ENCODE measurements at regions not wholly inside any gene's neighbourhood (a gene's known extent, or its start where the extent isn't known, plus 50 kb on each side); places are given as distances from the start of the nearest gene placed in this dataset.
"Not testable (repeated sequence)": the region's sequence is repeated elsewhere in the genome, so short reads cannot be mapped to it uniquely, and the experiment has no call there.

- Mint-ChIP-seq H3K36me3 (ENCODE audit: low read depth) (no peaks in the 10 kb centered on the region), H3K4me1 (ENCODE audit: low read depth) (no peaks in the 10 kb centered on the region), H3K27ac (no peak overlapping the region), H3K9me3 (no peaks in the 10 kb centered on the region), H3K27me3 (ENCODE audit: insufficient read depth) (no peaks in the 10 kb centered on the region), H3K4me3 (no peak overlapping the region)
- DNase-seq (ENCODE audit: low spot score), result no peak
- intact Hi-C loops (cut with micrococcal nuclease), result no loop called here
Observed at GRCh38 chr2:187058198-187058597, 209.2 kb upstream of the ZSWIM2 start.

- no peaks in the 10 kb centered on the region for H3K4me1 Mint-ChIP-seq (ENCODE audit: low read depth)
- no peaks in the 10 kb centered on the region for H3K9me3 Mint-ChIP-seq
- no peak overlapping the region for H3K4me3 Mint-ChIP-seq
- H3K27me3 Mint-ChIP-seq (ENCODE audit: insufficient read depth), result no peaks in the 10 kb centered on the region
- DNase-seq (ENCODE audit: low spot score), result no peak
- intact Hi-C loops (cut with micrococcal nuclease), result no loop called here
- H3K27ac Mint-ChIP-seq, result no peak overlapping the region
- H3K36me3 Mint-ChIP-seq (ENCODE audit: low read depth), result no peaks in the 10 kb centered on the region
Observed at GRCh38 chr2:187057466-187057865, 208.5 kb upstream of the ZSWIM2 start.

- Mint-ChIP-seq H3K4me3 (no peak overlapping the region), H3K9me3 (no peaks in the 10 kb centered on the region), H3K27me3 (ENCODE audit: insufficient read depth) (no peaks in the 10 kb centered on the region), H3K27ac (no peak overlapping the region), H3K4me1 (ENCODE audit: low read depth) (no peaks in the 10 kb centered on the region), H3K36me3 (ENCODE audit: low read depth) (no peaks in the 10 kb centered on the region)
- intact Hi-C loops (cut with micrococcal nuclease), result no loop called here
- no peak for DNase-seq (ENCODE audit: low spot score)
Observed at GRCh38 chr2:187056416-187057334, 207.7 kb upstream of the ZSWIM2 start.

GRCh38 chr2:187055463-187055862 lies 206.5 kb upstream of the ZSWIM2 start:
- no peaks in the 10 kb centered on the region for H3K4me1 Mint-ChIP-seq (ENCODE audit: low read depth)
- no peaks in the 10 kb centered on the region for H3K36me3 Mint-ChIP-seq (ENCODE audit: low read depth)
- H3K4me3 Mint-ChIP-seq, result no peak overlapping the region
- DNase-seq (ENCODE audit: low spot score), result no peak
- no peaks in the 10 kb centered on the region for H3K27me3 Mint-ChIP-seq (ENCODE audit: insufficient read depth)
- intact Hi-C loops (cut with micrococcal nuclease), result no loop called here
- H3K9me3 Mint-ChIP-seq, result peaks cover 4% of the 10 kb centered on the region
- H3K27ac Mint-ChIP-seq, result no peak overlapping the region

- Mint-ChIP-seq H3K27ac (no peak overlapping the region), H3K9me3 (peaks cover 4% of the 10 kb centered on the region), H3K36me3 (ENCODE audit: low read depth) (no peaks in the 10 kb centered on the region), H3K27me3 (ENCODE audit: insufficient read depth) (no peaks in the 10 kb centered on the region), H3K4me3 (no peak overlapping the region), H3K4me1 (ENCODE audit: low read depth) (no peaks in the 10 kb centered on the region)
- no peak for DNase-seq (ENCODE audit: low spot score)
- intact Hi-C loops (cut with micrococcal nuclease), result no loop called here
Observed at GRCh38 chr2:187054501-187055319, 205.7 kb upstream of the ZSWIM2 start.

- Mint-ChIP-seq H3K27ac (no peak overlapping the region), H3K4me3 (no peak overlapping the region), H3K27me3 (ENCODE audit: insufficient read depth) (no peaks in the 10 kb centered on the region), H3K4me1 (ENCODE audit: low read depth) (no peaks in the 10 kb centered on the region), H3K9me3 (peaks cover 4% of the 10 kb centered on the region), H3K36me3 (ENCODE audit: low read depth) (no peaks in the 10 kb centered on the region)
- intact Hi-C loops (cut with micrococcal nuclease), result no loop called here
- no peak for DNase-seq (ENCODE audit: low spot score)
Observed at GRCh38 chr2:187051350-187051749, 202.4 kb upstream of the ZSWIM2 start.

GRCh38 chr2:187050409-187050998 lies 201.5 kb upstream of the ZSWIM2 start:
- H3K9me3 Mint-ChIP-seq, result peaks cover 4% of the 10 kb centered on the region

GRCh38 chr2:187037310-187037709 lies 188.3 kb upstream of the ZSWIM2 start:
- intact Hi-C loops (cut with micrococcal nuclease), result no loop called here
- H3K27me3 Mint-ChIP-seq (ENCODE audit: insufficient read depth), result no peaks in the 10 kb centered on the region
- H3K4me1 Mint-ChIP-seq (ENCODE audit: low read depth), result no peaks in the 10 kb centered on the region
- no peak for DNase-seq (ENCODE audit: low spot score)
- no peak overlapping the region for H3K4me3 Mint-ChIP-seq
- H3K36me3 Mint-ChIP-seq (ENCODE audit: low read depth), result no peaks in the 10 kb centered on the region
- H3K27ac Mint-ChIP-seq, result no peak overlapping the region
- no peaks in the 10 kb centered on the region for H3K9me3 Mint-ChIP-seq

More at GRCh38 chr2:187050409-187050998, 201.5 kb upstream of the ZSWIM2 start:
- no peaks in the 10 kb centered on the region for H3K4me1 Mint-ChIP-seq (ENCODE audit: low read depth)
- no peak for DNase-seq (ENCODE audit: low spot score)
- no peak overlapping the region for H3K4me3 Mint-ChIP-seq
- no peaks in the 10 kb centered on the region for H3K27me3 Mint-ChIP-seq (ENCODE audit: insufficient read depth)
- no peaks in the 10 kb centered on the region for H3K36me3 Mint-ChIP-seq (ENCODE audit: low read depth)
- no peak overlapping the region for H3K27ac Mint-ChIP-seq
- intact Hi-C loops (cut with micrococcal nuclease), result no loop called here

GRCh38 chr2:187034434-187034833 lies 185.5 kb upstream of the ZSWIM2 start:
- intact Hi-C loops (cut with micrococcal nuclease), result no loop called here
- Mint-ChIP-seq H3K27ac (no peak overlapping the region), H3K4me1 (ENCODE audit: low read depth) (no peaks in the 10 kb centered on the region), H3K27me3 (ENCODE audit: insufficient read depth) (no peaks in the 10 kb centered on the region), H3K36me3 (ENCODE audit: low read depth) (no peaks in the 10 kb centered on the region), H3K9me3 (no peaks in the 10 kb centered on the region), H3K4me3 (no peak overlapping the region)
- no peak for DNase-seq (ENCODE audit: low spot score)

- no peak overlapping the region for H3K27ac Mint-ChIP-seq
- DNase-seq (ENCODE audit: low spot score), result no peak
- no peak overlapping the region for H3K4me3 Mint-ChIP-seq
- H3K9me3 Mint-ChIP-seq, result peaks cover 4% of the 10 kb centered on the region
- H3K27me3 Mint-ChIP-seq (ENCODE audit: insufficient read depth), result no peaks in the 10 kb centered on the region
- no peaks in the 10 kb centered on the region for H3K4me1 Mint-ChIP-seq (ENCODE audit: low read depth)
- no peaks in the 10 kb centered on the region for H3K36me3 Mint-ChIP-seq (ENCODE audit: low read depth)
- intact Hi-C loops (cut with micrococcal nuclease), result no loop called here
Observed at GRCh38 chr2:187024739-187025138, 175.8 kb upstream of the ZSWIM2 start.

- H3K4me3 Mint-ChIP-seq; H3K36me3 Mint-ChIP-seq (ENCODE audit: low read depth); H3K9me3 Mint-ChIP-seq; DNase-seq (ENCODE audit: low spot score); H3K27me3 Mint-ChIP-seq (ENCODE audit: insufficient read depth); H3K27ac Mint-ChIP-seq; intact Hi-C loops (cut with micrococcal nuclease); H3K4me1 Mint-ChIP-seq (ENCODE audit: low read depth): not testable (repeated sequence)
Observed at GRCh38 chr2:187023996-187024395, 175.0 kb upstream of the ZSWIM2 start.

- Mint-ChIP-seq H3K9me3 (no peaks in the 10 kb centered on the region), H3K4me3 (no peak overlapping the region), H3K4me1 (ENCODE audit: low read depth) (no peaks in the 10 kb centered on the region), H3K36me3 (ENCODE audit: low read depth) (no peaks in the 10 kb centered on the region), H3K27ac (no peak overlapping the region), H3K27me3 (ENCODE audit: insufficient read depth) (no peaks in the 10 kb centered on the region)
- DNase-seq (ENCODE audit: low spot score), result no peak
- intact Hi-C loops (cut with micrococcal nuclease), result no loop called here
Observed at GRCh38 chr2:187017438-187017837, 168.5 kb upstream of the ZSWIM2 start.

- Mint-ChIP-seq H3K4me1 (ENCODE audit: low read depth) (no peaks in the 10 kb centered on the region), H3K27me3 (ENCODE audit: insufficient read depth) (no peaks in the 10 kb centered on the region), H3K4me3 (no peak overlapping the region), H3K36me3 (ENCODE audit: low read depth) (no peaks in the 10 kb centered on the region), H3K27ac (no peak overlapping the region), H3K9me3 (no peaks in the 10 kb centered on the region)
- intact Hi-C loops (cut with micrococcal nuclease), result no loop called here
- DNase-seq (ENCODE audit: low spot score), result no peak
Observed at GRCh38 chr2:187013058-187013457, 164.1 kb upstream of the ZSWIM2 start.

Data from activated T-helper 1 cell treated with anti-CD3 and anti-CD28 coated beads, Interleukin-12 subunit alpha, Interleukin-12 subunit beta, Interleukin-2, Interleukin-4 antibody, amounts not matched to agents 30 ng/mL and 10 ng/mL and 1 ng/mL, durations not matched to agents 14 hours and 24 hours and 36 hours (primary cell).